DMS114 treated with DMSO at 0.1 percent for 48 hours (cell line): ENCODE measurements at regions not wholly inside any gene's neighbourhood (a gene's known extent, or its start where the extent isn't known, plus 50 kb on each side); places are given as distances from the start of the nearest gene placed in this dataset.
"Not testable (repeated sequence)": the region's sequence is repeated elsewhere in the genome, so short reads cannot be mapped to it uniquely, and the experiment has no call there.

Experiments
- DNase-seq: peaks from one replicate; lab custom pipeline; 2025; ENCODE audit not compliant: unreplicated experiment; lab: John Stamatoyannopoulos, UW

DNA sequence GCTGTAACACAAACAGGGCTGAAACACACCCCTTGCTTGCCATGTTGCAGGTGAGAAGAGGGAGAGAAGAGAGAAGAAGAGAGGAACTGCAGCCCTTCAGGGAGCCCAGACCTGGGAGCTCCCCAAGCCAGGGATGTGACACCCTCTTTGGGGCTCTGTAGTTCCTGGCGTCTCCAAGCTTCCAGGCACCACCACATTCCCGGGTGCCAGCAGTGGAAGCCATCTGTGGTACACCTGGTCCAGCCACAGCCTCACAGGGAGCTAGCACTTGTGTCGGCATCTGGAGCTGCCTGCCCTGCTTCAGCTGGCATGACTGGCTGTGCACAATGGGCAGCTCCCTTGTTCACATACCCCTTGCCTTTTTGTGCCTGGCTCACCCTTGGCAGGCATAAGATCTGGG, 182.1 kb downstream of the DEPDC1B start:
- no peak for DNase-seq

DNA sequence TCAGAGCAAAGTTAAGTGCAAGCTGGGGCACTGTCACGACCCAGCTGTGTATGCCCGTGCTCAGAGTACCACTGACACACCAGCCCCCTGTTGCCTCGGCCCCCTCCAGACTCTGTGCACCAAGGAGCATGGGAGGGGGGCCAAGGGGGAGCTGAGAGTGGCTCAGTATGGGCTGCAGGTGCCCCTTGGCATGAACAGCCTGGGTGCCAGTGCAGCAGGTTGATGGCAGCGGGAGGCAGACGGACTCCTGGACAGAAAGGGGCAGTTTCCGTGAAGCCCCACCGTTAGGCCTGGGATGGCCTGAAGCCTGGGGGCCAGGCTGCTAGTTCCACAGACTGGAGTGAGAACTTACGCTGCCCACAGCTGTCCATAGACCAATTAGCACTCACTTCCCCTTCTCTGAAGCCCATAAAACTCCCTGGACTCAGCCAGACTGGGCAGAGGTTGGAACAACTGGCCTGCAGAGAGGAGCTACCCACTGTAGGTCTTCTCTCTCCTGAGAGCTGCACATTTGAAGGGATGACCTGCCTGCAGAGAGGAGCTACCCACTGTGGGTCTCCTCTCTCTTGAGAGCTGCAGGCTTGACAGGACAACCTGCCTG, 182.8 kb downstream of the DEPDC1B start:
- no peak for DNase-seq

DNA sequence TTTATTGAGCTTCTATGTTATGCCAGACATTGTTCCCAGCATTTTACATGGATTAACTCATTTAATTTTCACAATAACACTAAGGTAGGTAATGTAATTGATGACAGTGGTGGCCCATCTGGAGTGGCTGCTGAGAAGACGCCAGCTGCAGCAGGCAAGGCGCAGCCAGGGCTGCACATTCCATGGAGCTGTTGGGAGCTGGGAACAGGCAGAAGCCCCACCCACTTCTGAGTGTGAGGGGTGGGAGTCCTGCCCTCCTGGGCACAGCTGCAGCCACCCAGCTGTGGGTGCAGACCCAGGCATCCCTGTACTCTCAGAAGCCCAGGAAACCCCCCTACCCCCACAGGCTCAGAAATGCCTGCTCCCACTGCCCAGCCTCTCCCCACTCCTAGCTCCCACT, 183.3 kb downstream of the DEPDC1B start:
- DNase-seq: no peak

DNA sequence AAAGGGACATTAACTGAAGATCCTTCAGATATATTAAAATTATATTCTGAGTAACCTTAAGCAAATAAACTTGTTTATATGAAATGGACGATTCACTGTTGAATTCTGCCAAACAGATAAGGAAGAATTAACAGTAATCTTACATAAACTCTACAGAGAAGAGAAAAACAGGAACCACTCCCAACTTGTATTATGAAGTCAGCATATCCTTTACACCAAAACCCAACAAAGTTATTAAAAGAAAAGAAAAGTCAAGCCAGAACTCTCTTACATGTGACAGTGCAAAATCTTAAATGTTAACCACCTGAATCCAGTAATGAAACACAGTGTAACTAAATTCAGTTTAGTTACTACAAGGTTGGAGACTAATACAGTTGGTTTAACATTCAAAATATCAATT, 185.8 kb downstream of the DEPDC1B start:
- DNase-seq: no peak

DNA sequence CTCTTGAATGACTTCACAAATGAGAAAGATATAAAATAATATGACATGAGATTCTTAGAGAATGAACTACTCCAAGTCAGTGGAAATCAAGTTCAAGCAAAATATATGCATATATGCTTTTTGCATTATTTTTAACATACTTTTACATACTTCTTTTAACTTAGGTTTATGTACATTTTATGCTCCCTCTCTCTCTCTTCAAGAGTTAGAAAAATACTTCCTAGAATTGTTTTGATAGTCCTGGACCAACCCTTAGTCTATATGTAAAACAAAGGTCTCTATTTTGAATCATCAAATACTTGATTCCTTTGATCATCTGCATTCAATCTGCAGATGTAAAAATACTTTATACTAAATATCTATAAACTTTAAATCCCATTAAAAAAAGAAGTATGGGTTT, 187.8 kb downstream of the DEPDC1B start:
- DNase-seq: no peak

DNA sequence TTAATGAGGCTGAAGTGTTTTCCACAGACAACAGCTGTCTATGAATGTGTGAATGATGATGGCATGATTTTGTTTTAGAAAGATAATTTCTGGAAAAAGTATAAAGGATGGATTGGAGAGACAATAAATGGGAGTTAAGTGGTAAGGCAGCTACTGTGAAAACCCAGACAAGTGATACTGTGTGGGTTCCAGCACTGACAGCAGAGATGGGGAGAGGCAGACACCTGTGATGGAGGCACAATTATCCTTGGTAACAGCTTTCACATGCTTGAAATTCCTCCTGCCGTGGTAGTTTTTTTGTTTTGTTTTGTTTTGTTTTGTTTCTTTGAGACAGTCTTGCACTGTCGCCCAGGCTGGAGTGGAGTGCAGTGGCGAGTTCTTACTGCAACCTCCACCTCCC, 189.3 kb downstream of the DEPDC1B start:
- no peak for DNase-seq

DNA sequence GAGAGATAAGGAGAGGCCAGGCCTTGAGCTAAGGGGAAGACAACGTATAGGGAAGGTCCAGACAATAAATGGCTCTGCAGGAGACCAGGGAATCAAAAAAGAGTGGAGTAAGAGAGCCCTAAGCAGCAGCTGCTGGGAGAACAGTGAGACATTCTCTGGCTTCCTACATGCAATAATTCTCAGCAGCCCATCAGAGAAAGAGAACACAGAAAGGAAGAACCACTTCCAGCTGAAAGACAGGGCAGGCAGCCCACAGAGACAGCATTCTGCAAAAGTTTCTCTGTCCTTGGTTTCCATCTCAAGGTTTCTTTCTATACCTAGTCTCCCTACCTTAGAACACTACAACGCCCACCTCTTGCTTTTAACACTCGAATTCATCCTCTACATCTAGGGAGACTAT, 189.9 kb downstream of the DEPDC1B start:
- DNase-seq: no peak

DNA sequence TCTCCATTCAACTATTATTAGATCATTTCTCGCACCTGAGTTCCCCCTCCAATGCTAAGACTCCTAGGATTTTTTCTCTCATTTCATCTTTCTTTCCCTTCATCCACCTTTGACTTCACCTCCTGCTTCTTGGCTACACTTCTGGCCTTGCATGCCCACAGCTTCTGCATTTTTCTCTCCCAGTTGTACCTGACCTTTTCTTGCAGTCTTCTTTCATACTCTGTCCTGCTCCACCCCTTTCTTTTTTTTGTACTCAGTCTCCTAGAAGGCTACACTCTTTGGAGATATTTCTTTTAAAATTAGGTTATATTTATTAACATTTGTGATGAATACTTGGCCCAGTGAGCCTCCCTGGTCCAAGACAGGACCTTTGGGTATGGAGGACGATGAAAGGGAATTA, 190.4 kb downstream of the DEPDC1B start:
- no peak for DNase-seq

- DNase-seq: no peak
Observed at GRCh38 chr5:60507687-60508086, 192.3 kb downstream of the DEPDC1B start.

GRCh38 chr5:60505373-60506171, 194.4 kb downstream of the DEPDC1B start:
- DNase-seq: no peak

DNA sequence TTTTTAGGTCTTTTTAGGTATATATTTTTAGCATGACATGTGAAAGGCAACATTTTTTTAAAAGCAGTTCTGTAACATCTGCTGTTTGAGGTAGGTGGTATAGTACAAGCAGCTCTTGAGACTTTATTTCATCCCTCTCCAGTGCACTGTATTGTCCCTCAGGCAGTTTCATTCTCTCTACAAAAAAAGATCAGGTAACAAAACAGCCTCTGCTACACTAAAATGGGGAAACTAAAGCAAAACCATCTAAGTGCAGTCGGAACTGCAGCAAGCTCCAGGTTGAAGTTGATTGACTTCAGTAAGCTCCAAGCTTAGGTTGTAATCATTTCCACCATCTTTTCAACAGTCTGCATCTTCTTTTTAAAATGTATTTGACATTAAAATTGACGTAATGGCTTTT, 195.6 kb downstream of the DEPDC1B start:
- DNase-seq: no peak

DNA sequence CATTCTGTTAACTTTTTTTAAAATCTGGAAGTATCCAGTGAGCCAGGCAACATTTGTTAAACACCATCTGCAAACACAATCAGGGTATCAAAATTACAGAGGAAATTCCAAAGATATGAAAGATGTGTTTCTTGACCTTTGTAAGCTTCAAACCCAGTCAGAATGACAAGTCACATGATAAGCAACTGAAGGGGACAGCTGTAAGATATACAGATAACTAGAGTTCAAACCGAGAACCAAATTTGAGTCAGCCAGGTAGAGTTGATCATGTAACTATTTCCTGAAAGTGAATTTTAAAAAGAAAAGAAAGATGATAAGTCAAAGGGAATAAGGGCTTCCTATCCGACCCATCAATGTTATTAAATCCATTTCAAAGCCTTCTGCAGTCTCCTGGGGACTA, 196.2 kb downstream of the DEPDC1B start:
- no peak for DNase-seq

- DNase-seq: no peak
Observed at GRCh38 chr5:60497706-60498500, 202.1 kb downstream of the DEPDC1B start.

GRCh38 chr5:60495644-60496520, 204.1 kb downstream of the DEPDC1B start:
- DNase-seq: no peak

GRCh38 chr5:60494635-60495034, 205.3 kb downstream of the DEPDC1B start:
- no peak for DNase-seq

DNA sequence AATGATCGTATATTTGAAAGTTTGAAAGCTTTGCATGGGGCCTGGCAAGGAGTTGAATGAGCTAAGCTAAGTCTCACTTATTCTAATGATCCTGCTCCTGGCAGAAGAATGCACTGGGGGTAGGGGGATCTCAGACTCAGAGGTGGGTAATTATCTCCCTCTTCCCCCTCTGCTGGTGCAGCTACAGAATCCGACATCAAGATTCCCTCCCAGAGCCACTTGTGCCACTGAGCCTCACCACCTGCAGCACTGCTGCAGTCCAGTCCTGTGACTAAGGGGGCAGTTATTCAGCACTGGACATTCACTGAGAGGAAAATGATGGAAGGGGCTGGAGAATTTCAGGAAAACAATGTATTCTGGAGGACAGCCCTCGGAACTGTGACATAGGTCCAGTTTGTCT, 205.8 kb downstream of the DEPDC1B start:
- no peak for DNase-seq

GRCh38 chr5:60493372-60493771, 206.6 kb downstream of the DEPDC1B start:
- no peak for DNase-seq

GRCh38 chr5:60492958-60493357, 207.0 kb downstream of the DEPDC1B start:
- DNase-seq: no peak

GRCh38 chr5:60492358-60492757, 207.6 kb downstream of the DEPDC1B start:
- DNase-seq: not testable (repeated sequence)

GRCh38 chr5:60490597-60491166, 209.3 kb downstream of the DEPDC1B start:
- no peak for DNase-seq

- DNase-seq: no peak
Observed at GRCh38 chr5:60489856-60490255, 210.1 kb downstream of the DEPDC1B start.
